Parathyroid adenoma (tissue), 2 donors: ENCODE measurements at regions not wholly inside any gene's neighbourhood (a gene's known extent, or its start where the extent isn't known, plus 50 kb on each side); places are given as distances from the start of the nearest gene placed in this dataset.

ENCODE experiments used
- H2AFZ ChIP-seq: fragments of 300-600 bp; sonication (generic); one replicate; pipeline ENCODE4 v1.7.0; 2017; ENCODE audit warnings: antibody characterized with exemption, mild to moderate bottlenecking
- H3K27ac ChIP-seq: fragments of 300-600 bp; sonication (generic); one replicate; pipeline ENCODE4 v1.7.0; 2017
- H3K27me3 ChIP-seq: fragments of 300-600 bp; sonication (generic); one replicate; pipeline ENCODE4 v1.7.0; 2017; ENCODE audit warnings: low read length; ENCODE audit not compliant: control insufficient read depth, insufficient read depth
- H3K36me3 ChIP-seq: fragments of 300-600 bp; sonication (generic); one replicate; pipeline ENCODE4 v1.7.0; 2017; ENCODE audit warnings: low read length; ENCODE audit not compliant: control insufficient read depth, insufficient read depth
- H3K4me1 ChIP-seq: fragments of 300-600 bp; sonication (generic); one replicate; pipeline ENCODE4 v1.7.0; 2017; ENCODE audit warnings: control low read depth
- H3K4me2 ChIP-seq: fragments of 300-600 bp; sonication (generic); one replicate; pipeline ENCODE4 v1.7.0; 2017; ENCODE audit warnings: low read length
- H3K4me3 ChIP-seq: fragments of 300-600 bp; sonication (generic); one replicate; pipeline ENCODE4 v1.7.0; 2017; ENCODE audit warnings: low read depth, low read length
- H3K79me2 ChIP-seq: fragments of 300-600 bp; sonication (generic); one replicate; pipeline ENCODE4 v1.7.0; 2017; ENCODE audit warnings: control low read depth
- H3K9ac ChIP-seq: fragments of 300-600 bp; sonication (generic); one replicate; pipeline ENCODE4 v1.7.0; 2017; ENCODE audit warnings: mild to moderate bottlenecking
- H3K9me3 ChIP-seq: fragments of 300-600 bp; sonication (generic); one replicate; pipeline ENCODE4 v1.7.0; 2017; ENCODE audit warnings: low read length; ENCODE audit not compliant: control insufficient read depth
- CTCF ChIP-seq: fragments of 300-600 bp; sonication (generic); IDR thresholded peaks from one replicate; pipeline ENCODE4 v1.7.0; 2017; ENCODE audit warnings: antibody characterized with exemption, mild to moderate bottlenecking
- donor health status: primary hyperparathyroidism.

GRCh38 chr13:106997696-106998095, 429.8 kb upstream of the ARGLU1 start:
- Histone ChIP-seq H2AFZ (no peak overlapping the region), H3K9ac (no peak overlapping the region), H3K4me1 (no peaks in the 10 kb centered on the region), H3K27me3 (no peaks in the 10 kb centered on the region), H3K79me2 (no peaks in the 10 kb centered on the region), H3K4me2 (no peak overlapping the region), H3K27ac (no peak overlapping the region), H3K4me3 (no peak overlapping the region), H3K9me3 (no peaks in the 10 kb centered on the region), H3K36me3 (no peaks in the 10 kb centered on the region)
- TF ChIP-seq CTCF, result no peak

GRCh38 chr13:106996867-106997618, 429.1 kb upstream of the ARGLU1 start:
- H3K27me3 ChIP-seq, result no peaks in the 10 kb centered on the region
- no peaks in the 10 kb centered on the region for H3K9me3 ChIP-seq
- H3K27ac ChIP-seq, result no peak overlapping the region
- no peaks in the 10 kb centered on the region for H3K36me3 ChIP-seq
- H3K4me3 ChIP-seq, result no peak overlapping the region
- H3K4me2 ChIP-seq, result no peak overlapping the region
- no peaks in the 10 kb centered on the region for H3K79me2 ChIP-seq
- no peak overlapping the region for H3K9ac ChIP-seq
- no peaks in the 10 kb centered on the region for H3K4me1 ChIP-seq
- H2AFZ ChIP-seq, result no peak overlapping the region
- no peak for TF ChIP-seq CTCF

GRCh38 chr13:106990594-106990993, 422.7 kb upstream of the ARGLU1 start:
- Histone ChIP-seq H3K9me3 (no peaks in the 10 kb centered on the region), H3K36me3 (no peaks in the 10 kb centered on the region), H3K9ac (no peak overlapping the region), H3K79me2 (no peaks in the 10 kb centered on the region), H3K4me3 (no peak overlapping the region), H3K4me1 (no peaks in the 10 kb centered on the region), H3K27ac (no peak overlapping the region), H3K27me3 (no peaks in the 10 kb centered on the region), H2AFZ (no peak overlapping the region), H3K4me2 (no peak overlapping the region)
- TF ChIP-seq CTCF, result no peak

GRCh38 chr13:106989876-106990275, 421.9 kb upstream of the ARGLU1 start:
- no peak overlapping the region for H3K27ac ChIP-seq
- no peaks in the 10 kb centered on the region for H3K79me2 ChIP-seq
- H2AFZ ChIP-seq, result no peak overlapping the region
- no peaks in the 10 kb centered on the region for H3K4me1 ChIP-seq
- no peak overlapping the region for H3K9ac ChIP-seq
- H3K4me2 ChIP-seq, result no peak overlapping the region
- TF ChIP-seq CTCF, result no peak
- H3K27me3 ChIP-seq, result no peaks in the 10 kb centered on the region
- no peaks in the 10 kb centered on the region for H3K9me3 ChIP-seq
- no peaks in the 10 kb centered on the region for H3K36me3 ChIP-seq
- no peak overlapping the region for H3K4me3 ChIP-seq

GRCh38 chr13:106987427-106987785, 419.5 kb upstream of the ARGLU1 start:
- H3K4me3 ChIP-seq, result no peak overlapping the region
- no peaks in the 10 kb centered on the region for H3K36me3 ChIP-seq
- H3K79me2 ChIP-seq, result no peaks in the 10 kb centered on the region
- H3K9me3 ChIP-seq, result no peaks in the 10 kb centered on the region
- no peaks in the 10 kb centered on the region for H3K27me3 ChIP-seq
- H3K9ac ChIP-seq, result no peak overlapping the region
- no peak overlapping the region for H3K4me2 ChIP-seq
- TF ChIP-seq CTCF, result no peak
- no peak overlapping the region for H2AFZ ChIP-seq
- no peaks in the 10 kb centered on the region for H3K4me1 ChIP-seq
- H3K27ac ChIP-seq, result no peak overlapping the region
